ENCODE measurements at regions not wholly inside any gene's neighbourhood (a gene's known extent, or its start where the extent isn't known, plus 50 kb on each side); places are given as distances from the start of the nearest gene placed in this dataset.

GRCh38 chr9:1454616-1455347, 404.6 kb downstream of the DMRT2 start:
- Histone ChIP-seq H3K9me3 (ENCODE audit: control insufficient read depth in 2 of 2, insufficient read depth in 1 of 2, low read length in 1 of 2) (no peaks in the 10 kb centered on the region), H3K27ac (ENCODE audit: low read depth in 1 of 2, low read length in 1 of 2) (no peak overlapping the region), H3K27me3 (ENCODE audit: control insufficient read depth in 2 of 2, insufficient read depth in 1 of 2, low read length in 1 of 2) (no peaks in the 10 kb centered on the region), H3K4me1 (ENCODE audit: control insufficient read depth in 2 of 2, insufficient read depth in 2 of 2, low read length in 2 of 2) (no peaks in the 10 kb centered on the region), H3K4me3 (ENCODE audit: low read length in 2 of 2) (no peak overlapping the region), H3K36me3 (ENCODE audit: control insufficient read depth in 2 of 2, insufficient read depth in 2 of 2, low read length in 1 of 2) (no peaks in the 10 kb centered on the region)
- 85% methylated on average over 7 of the region's 7 CpGs for WGBS
- no peak for DNase-seq (ENCODE audit: low read depth in 6 of 9, low spot score in 9 of 9)

GRCh38 chr9:1455766-1456165, 405.6 kb downstream of the DMRT2 start:
- 86% methylated on average over 4 of the region's 4 CpGs for WGBS
- no peak overlapping the region for H3K4me3 ChIP-seq (ENCODE audit: low read length in 2 of 2)
- H3K36me3 ChIP-seq (ENCODE audit: control insufficient read depth in 2 of 2, insufficient read depth in 2 of 2, low read length in 1 of 2): no peaks in the 10 kb centered on the region
- no peak for DNase-seq (ENCODE audit: low read depth in 6 of 9, low spot score in 9 of 9)
- H3K9me3 ChIP-seq (ENCODE audit: control insufficient read depth in 2 of 2, insufficient read depth in 1 of 2, low read length in 1 of 2): no peaks in the 10 kb centered on the region
- no peaks in the 10 kb centered on the region for H3K4me1 ChIP-seq (ENCODE audit: control insufficient read depth in 2 of 2, insufficient read depth in 2 of 2, low read length in 2 of 2)
- H3K27ac ChIP-seq (ENCODE audit: low read depth in 1 of 2, low read length in 1 of 2): no peak overlapping the region
- H3K27me3 ChIP-seq (ENCODE audit: control insufficient read depth in 2 of 2, insufficient read depth in 1 of 2, low read length in 1 of 2): no peaks in the 10 kb centered on the region

GRCh38 chr9:1456301-1457024, 406.3 kb downstream of the DMRT2 start:
- H3K9me3 ChIP-seq (ENCODE audit: control insufficient read depth in 2 of 2, insufficient read depth in 1 of 2, low read length in 1 of 2): no peaks in the 10 kb centered on the region
- H3K36me3 ChIP-seq (ENCODE audit: control insufficient read depth in 2 of 2, insufficient read depth in 2 of 2, low read length in 1 of 2): no peaks in the 10 kb centered on the region
- no peak for DNase-seq (ENCODE audit: low read depth in 6 of 9, low spot score in 9 of 9)
- H3K27me3 ChIP-seq (ENCODE audit: control insufficient read depth in 2 of 2, insufficient read depth in 1 of 2, low read length in 1 of 2): no peaks in the 10 kb centered on the region
- no peaks in the 10 kb centered on the region for H3K4me1 ChIP-seq (ENCODE audit: control insufficient read depth in 2 of 2, insufficient read depth in 2 of 2, low read length in 2 of 2)
- H3K4me3 ChIP-seq (ENCODE audit: low read length in 2 of 2): no peak overlapping the region
- 74% methylated on average over 4 of the region's 4 CpGs for WGBS
- no peak overlapping the region for H3K27ac ChIP-seq (ENCODE audit: low read depth in 1 of 2, low read length in 1 of 2)

GRCh38 chr9:1457460-1457859, 407.3 kb downstream of the DMRT2 start:
- no peaks in the 10 kb centered on the region for H3K9me3 ChIP-seq (ENCODE audit: control insufficient read depth in 2 of 2, insufficient read depth in 1 of 2, low read length in 1 of 2)
- H3K4me3 ChIP-seq (ENCODE audit: low read length in 2 of 2): no peak overlapping the region
- no peak for DNase-seq (ENCODE audit: low read depth in 6 of 9, low spot score in 9 of 9)
- WGBS: 93% methylated on average over 2 of the region's 2 CpGs
- no peaks in the 10 kb centered on the region for H3K27me3 ChIP-seq (ENCODE audit: control insufficient read depth in 2 of 2, insufficient read depth in 1 of 2, low read length in 1 of 2)
- H3K4me1 ChIP-seq (ENCODE audit: control insufficient read depth in 2 of 2, insufficient read depth in 2 of 2, low read length in 2 of 2): no peaks in the 10 kb centered on the region
- H3K36me3 ChIP-seq (ENCODE audit: control insufficient read depth in 2 of 2, insufficient read depth in 2 of 2, low read length in 1 of 2): no peaks in the 10 kb centered on the region
- H3K27ac ChIP-seq (ENCODE audit: low read depth in 1 of 2, low read length in 1 of 2): no peak overlapping the region

- Histone ChIP-seq H3K9me3 (ENCODE audit: control insufficient read depth in 2 of 2, insufficient read depth in 1 of 2, low read length in 1 of 2) (no peaks in the 10 kb centered on the region), H3K4me1 (ENCODE audit: control insufficient read depth in 2 of 2, insufficient read depth in 2 of 2, low read length in 2 of 2) (no peaks in the 10 kb centered on the region), H3K36me3 (ENCODE audit: control insufficient read depth in 2 of 2, insufficient read depth in 2 of 2, low read length in 1 of 2) (no peaks in the 10 kb centered on the region), H3K27ac (ENCODE audit: low read depth in 1 of 2, low read length in 1 of 2) (no peak overlapping the region), H3K4me3 (ENCODE audit: low read length in 2 of 2) (no peak overlapping the region), H3K27me3 (ENCODE audit: control insufficient read depth in 2 of 2, insufficient read depth in 1 of 2, low read length in 1 of 2) (no peaks in the 10 kb centered on the region)
- DNase-seq (ENCODE audit: low read depth in 6 of 9, low spot score in 9 of 9): no peak
Observed at GRCh38 chr9:1458503-1458902, 408.3 kb downstream of the DMRT2 start.

GRCh38 chr9:1460143-1460769, 410.1 kb downstream of the DMRT2 start:
- WGBS: 58% methylated on average over 7 of the region's 7 CpGs
- H3K9me3 ChIP-seq (ENCODE audit: control insufficient read depth in 2 of 2, insufficient read depth in 1 of 2, low read length in 1 of 2): no peaks in the 10 kb centered on the region
- H3K4me1 ChIP-seq (ENCODE audit: control insufficient read depth in 2 of 2, insufficient read depth in 2 of 2, low read length in 2 of 2): no peaks in the 10 kb centered on the region
- H3K27me3 ChIP-seq (ENCODE audit: control insufficient read depth in 2 of 2, insufficient read depth in 1 of 2, low read length in 1 of 2): no peaks in the 10 kb centered on the region
- no peak for DNase-seq (ENCODE audit: low read depth in 6 of 9, low spot score in 9 of 9)
- H3K27ac ChIP-seq (ENCODE audit: low read depth in 1 of 2, low read length in 1 of 2): no peak overlapping the region
- H3K4me3 ChIP-seq (ENCODE audit: low read length in 2 of 2): no peak overlapping the region
- H3K36me3 ChIP-seq (ENCODE audit: control insufficient read depth in 2 of 2, insufficient read depth in 2 of 2, low read length in 1 of 2): no peaks in the 10 kb centered on the region

GRCh38 chr9:1461812-1462211, 411.7 kb downstream of the DMRT2 start:
- H3K9me3 ChIP-seq (ENCODE audit: control insufficient read depth in 2 of 2, insufficient read depth in 1 of 2, low read length in 1 of 2): no peaks in the 10 kb centered on the region
- no peaks in the 10 kb centered on the region for H3K36me3 ChIP-seq (ENCODE audit: control insufficient read depth in 2 of 2, insufficient read depth in 2 of 2, low read length in 1 of 2)
- H3K27ac ChIP-seq (ENCODE audit: low read depth in 1 of 2, low read length in 1 of 2): no peak overlapping the region
- no peaks in the 10 kb centered on the region for H3K27me3 ChIP-seq (ENCODE audit: control insufficient read depth in 2 of 2, insufficient read depth in 1 of 2, low read length in 1 of 2)
- no peak for DNase-seq (ENCODE audit: low read depth in 6 of 9, low spot score in 9 of 9)
- H3K4me3 ChIP-seq (ENCODE audit: low read length in 2 of 2): no peak overlapping the region
- WGBS: 90% methylated on average over 4 of the region's 4 CpGs
- H3K4me1 ChIP-seq (ENCODE audit: control insufficient read depth in 2 of 2, insufficient read depth in 2 of 2, low read length in 2 of 2): no peaks in the 10 kb centered on the region

GRCh38 chr9:1462626-1463308, 412.6 kb downstream of the DMRT2 start:
- no peak for DNase-seq (ENCODE audit: low read depth in 6 of 9, low spot score in 9 of 9)
- Histone ChIP-seq H3K4me3 (ENCODE audit: low read length in 2 of 2) (no peak overlapping the region), H3K9me3 (ENCODE audit: control insufficient read depth in 2 of 2, insufficient read depth in 1 of 2, low read length in 1 of 2) (no peaks in the 10 kb centered on the region), H3K4me1 (ENCODE audit: control insufficient read depth in 2 of 2, insufficient read depth in 2 of 2, low read length in 2 of 2) (no peaks in the 10 kb centered on the region), H3K27ac (ENCODE audit: low read depth in 1 of 2, low read length in 1 of 2) (no peak overlapping the region), H3K27me3 (ENCODE audit: control insufficient read depth in 2 of 2, insufficient read depth in 1 of 2, low read length in 1 of 2) (no peaks in the 10 kb centered on the region), H3K36me3 (ENCODE audit: control insufficient read depth in 2 of 2, insufficient read depth in 2 of 2, low read length in 1 of 2) (no peaks in the 10 kb centered on the region)
- 73% methylated on average over 4 of the region's 4 CpGs for WGBS

GRCh38 chr9:1469996-1470395, 419.8 kb downstream of the DMRT2 start:
- Histone ChIP-seq H3K9me3 (ENCODE audit: control insufficient read depth in 2 of 2, insufficient read depth in 1 of 2, low read length in 1 of 2) (no peaks in the 10 kb centered on the region), H3K36me3 (ENCODE audit: control insufficient read depth in 2 of 2, insufficient read depth in 2 of 2, low read length in 1 of 2) (no peaks in the 10 kb centered on the region), H3K4me1 (ENCODE audit: control insufficient read depth in 2 of 2, insufficient read depth in 2 of 2, low read length in 2 of 2) (no peaks in the 10 kb centered on the region), H3K4me3 (ENCODE audit: low read length in 2 of 2) (no peak overlapping the region), H3K27ac (ENCODE audit: low read depth in 1 of 2, low read length in 1 of 2) (no peak overlapping the region), H3K27me3 (ENCODE audit: control insufficient read depth in 2 of 2, insufficient read depth in 1 of 2, low read length in 1 of 2) (no peaks in the 10 kb centered on the region)
- WGBS: 79% methylated on average over 1 of the region's 1 CpG
- no peak for DNase-seq (ENCODE audit: low read depth in 6 of 9, low spot score in 9 of 9)

Data from thymus (tissue), 11 donors.